ENCODE measurements at regions not wholly inside any gene's neighbourhood (a gene's known extent, or its start where the extent isn't known, plus 50 kb on each side); places are given as distances from the start of the nearest gene placed in this dataset.

DNA sequence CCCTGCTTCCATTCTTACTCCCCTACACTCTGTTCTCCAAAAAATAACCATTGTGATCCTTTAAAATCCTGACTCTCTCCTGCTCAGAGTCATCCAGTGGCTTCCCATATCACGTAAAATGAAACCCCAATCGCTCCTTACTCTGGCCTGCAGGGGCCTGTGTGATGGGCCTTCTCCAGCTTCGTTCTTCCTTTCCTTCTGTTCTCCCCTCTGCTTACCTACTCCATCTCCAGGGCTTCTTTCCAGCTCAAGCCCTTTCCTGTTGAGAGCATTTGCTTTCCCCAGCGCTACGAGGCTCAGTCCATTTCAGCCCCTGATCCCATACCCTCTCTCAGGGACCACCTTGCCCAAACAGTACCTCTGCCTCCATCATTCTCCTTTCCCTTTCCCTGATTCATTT, 144.4 kb upstream of the ARHGAP5 start:
- Mint-ChIP-seq H3K27ac (ENCODE audit: unreplicated experiment) (no peak overlapping the region), H3K4me1 (peaks cover 29% of the 10 kb centered on the region), H3K9me3 (no peaks in the 10 kb centered on the region), H3K4me3 (no peak overlapping the region), H3K27me3 (ENCODE audit: low read depth) (no peaks in the 10 kb centered on the region), H3K36me3 (ENCODE audit: low read depth) (no peaks in the 10 kb centered on the region)
- DNase-seq (ENCODE audit: low read depth, low spot score) = no peak
- TF ChIP-seq, protein P1, sequence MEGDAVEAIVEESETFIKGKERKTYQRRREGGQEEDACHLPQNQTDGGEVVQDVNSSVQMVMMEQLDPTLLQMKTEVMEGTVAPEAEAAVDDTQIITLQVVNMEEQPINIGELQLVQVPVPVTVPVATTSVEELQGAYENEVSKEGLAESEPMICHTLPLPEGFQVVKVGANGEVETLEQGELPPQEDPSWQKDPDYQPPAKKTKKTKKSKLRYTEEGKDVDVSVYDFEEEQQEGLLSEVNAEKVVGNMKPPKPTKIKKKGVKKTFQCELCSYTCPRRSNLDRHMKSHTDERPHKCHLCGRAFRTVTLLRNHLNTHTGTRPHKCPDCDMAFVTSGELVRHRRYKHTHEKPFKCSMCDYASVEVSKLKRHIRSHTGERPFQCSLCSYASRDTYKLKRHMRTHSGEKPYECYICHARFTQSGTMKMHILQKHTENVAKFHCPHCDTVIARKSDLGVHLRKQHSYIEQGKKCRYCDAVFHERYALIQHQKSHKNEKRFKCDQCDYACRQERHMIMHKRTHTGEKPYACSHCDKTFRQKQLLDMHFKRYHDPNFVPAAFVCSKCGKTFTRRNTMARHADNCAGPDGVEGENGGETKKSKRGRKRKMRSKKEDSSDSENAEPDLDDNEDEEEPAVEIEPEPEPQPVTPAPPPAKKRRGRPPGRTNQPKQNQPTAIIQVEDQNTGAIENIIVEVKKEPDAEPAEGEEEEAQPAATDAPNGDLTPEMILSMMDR (conservative IDR thresholded peaks at IDR 0.05) = no peak

DNA sequence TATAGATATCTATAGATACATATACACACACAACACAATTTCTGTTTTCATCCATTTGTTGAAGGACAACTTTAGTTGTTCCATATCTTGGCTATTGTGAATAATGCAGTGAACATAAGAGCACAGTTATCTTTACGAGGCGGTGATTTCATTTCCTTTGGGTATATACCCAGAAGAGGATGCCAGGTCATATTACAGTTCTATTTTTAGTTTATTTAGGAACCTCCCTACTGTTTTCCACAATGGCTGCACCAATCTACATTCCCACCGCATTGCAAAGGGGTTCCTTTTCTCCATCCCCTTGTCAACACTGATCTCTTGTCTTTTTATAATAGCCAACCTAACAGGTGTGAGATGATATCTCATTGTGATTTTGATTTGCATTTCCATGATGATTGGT, 143.4 kb upstream of the ARHGAP5 start:
- DNase-seq (ENCODE audit: low read depth, low spot score) = no peak
- Mint-ChIP-seq H3K36me3 (ENCODE audit: low read depth) (no peaks in the 10 kb centered on the region), H3K27me3 (ENCODE audit: low read depth) (no peaks in the 10 kb centered on the region), H3K4me1 (peaks cover 31% of the 10 kb centered on the region), H3K4me3 (no peak overlapping the region), H3K9me3 (no peaks in the 10 kb centered on the region), H3K27ac (ENCODE audit: unreplicated experiment) (no peak overlapping the region)
- TF ChIP-seq, protein P1 (conservative IDR thresholded peaks at IDR 0.05) = no peak

DNA sequence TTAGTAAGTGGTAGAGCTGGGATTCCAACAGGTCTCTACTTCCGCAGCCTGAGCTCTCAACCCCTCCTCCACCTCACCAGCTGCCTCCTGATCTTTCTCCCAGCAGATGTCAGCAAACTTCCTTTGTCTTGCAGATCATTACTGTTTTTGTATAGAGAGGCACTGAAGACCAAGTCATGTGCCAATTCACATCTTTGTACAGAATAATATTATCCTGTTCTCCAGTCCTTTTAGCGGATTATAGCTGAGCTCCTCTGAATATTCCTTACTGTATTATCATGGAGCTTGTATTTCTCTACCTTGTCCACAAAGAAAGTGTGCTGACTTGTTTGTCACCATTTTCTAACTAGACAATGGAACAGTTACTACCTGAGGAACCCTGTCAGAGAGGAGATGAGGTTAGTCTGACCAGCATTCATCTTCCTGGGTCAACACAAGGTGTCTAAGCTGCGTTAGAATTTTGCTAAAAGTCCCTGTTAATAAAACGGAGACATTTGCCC, 142.3 kb upstream of the ARHGAP5 start:
- Mint-ChIP-seq H3K36me3 (ENCODE audit: low read depth) (no peaks in the 10 kb centered on the region), H3K27ac (ENCODE audit: unreplicated experiment) (no peak overlapping the region), H3K4me3 (no peak overlapping the region), H3K4me1 (peaks cover 31% of the 10 kb centered on the region), H3K27me3 (ENCODE audit: low read depth) (no peaks in the 10 kb centered on the region), H3K9me3 (no peaks in the 10 kb centered on the region)
- TF ChIP-seq, protein P1 (conservative IDR thresholded peaks at IDR 0.05) = peak; percentile 58
- peak; percentile 18 for DNase-seq (ENCODE audit: low read depth, low spot score)

DNA sequence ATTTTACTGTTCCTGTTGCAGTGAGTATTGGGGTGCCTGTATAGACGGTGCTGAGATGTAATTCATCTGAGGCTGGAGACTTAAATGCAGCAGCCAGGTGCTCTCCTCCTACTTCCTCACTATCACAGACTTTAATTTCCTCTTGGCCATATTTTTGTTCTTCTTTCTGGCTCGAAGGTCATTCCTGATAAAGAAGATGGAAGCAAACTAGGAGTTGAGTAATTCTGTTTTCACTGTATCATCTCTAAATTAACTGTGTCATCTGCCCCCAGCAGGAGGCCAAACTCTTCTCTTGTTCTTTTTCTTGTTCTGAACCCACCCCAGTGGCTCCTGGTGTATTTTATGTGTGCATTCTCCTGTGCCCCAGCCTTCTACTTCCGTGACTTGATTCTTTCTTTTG, 141.7 kb upstream of the ARHGAP5 start:
- Mint-ChIP-seq H3K27ac (ENCODE audit: unreplicated experiment) (peak overlapping the region; percentile 40), H3K4me3 (no peak overlapping the region), H3K9me3 (no peaks in the 10 kb centered on the region), H3K4me1 (peaks cover 31% of the 10 kb centered on the region), H3K27me3 (ENCODE audit: low read depth) (no peaks in the 10 kb centered on the region), H3K36me3 (ENCODE audit: low read depth) (no peaks in the 10 kb centered on the region)
- no peak for DNase-seq (ENCODE audit: low read depth, low spot score)
- TF ChIP-seq, protein P1 (conservative IDR thresholded peaks at IDR 0.05) = no peak

DNA sequence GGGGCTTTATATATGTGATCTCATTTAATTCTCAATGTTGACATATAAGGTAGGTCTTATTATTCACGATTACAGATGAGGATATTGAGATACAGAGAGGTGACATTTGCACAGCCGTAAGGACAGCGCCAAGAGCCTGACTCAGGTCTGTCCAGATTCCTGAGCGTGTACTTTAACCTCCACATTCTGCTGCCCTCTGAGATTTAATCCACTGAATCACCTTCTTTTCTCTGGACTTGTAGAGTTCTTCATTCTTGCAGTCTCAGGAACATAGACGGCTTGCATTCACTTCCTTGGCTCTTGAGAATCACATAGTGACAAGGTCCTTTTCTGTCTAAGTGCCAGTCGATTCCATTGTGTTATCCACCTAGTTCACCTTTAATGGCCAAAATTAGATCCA, 141.0 kb upstream of the ARHGAP5 start:
- TF ChIP-seq, protein P1 (conservative IDR thresholded peaks at IDR 0.05) = no peak
- H3K27ac Mint-ChIP-seq (ENCODE audit: unreplicated experiment) = no peak overlapping the region
- no peaks in the 10 kb centered on the region for H3K27me3 Mint-ChIP-seq (ENCODE audit: low read depth)
- no peaks in the 10 kb centered on the region for H3K36me3 Mint-ChIP-seq (ENCODE audit: low read depth)
- no peak for DNase-seq (ENCODE audit: low read depth, low spot score)
- H3K4me1 Mint-ChIP-seq = peaks cover 31% of the 10 kb centered on the region
- no peak overlapping the region for H3K4me3 Mint-ChIP-seq
- H3K9me3 Mint-ChIP-seq = no peaks in the 10 kb centered on the region

Measured in neural crest cell (in vitro differentiated cells).